ENCODE measurements at regions not wholly inside any gene's neighbourhood (a gene's known extent, or its start where the extent isn't known, plus 50 kb on each side); places are given as distances from the start of the nearest gene placed in this dataset.

GRCh38 chr2:16224298-16225045, 284.1 kb downstream of the MYCN start:
- Histone ChIP-seq H3K4me3 (replicated peaks; ENCODE audit: low read depth, low read length) (no peak overlapping the region), H3K27me3 (replicated peaks; ENCODE audit: control insufficient read depth, insufficient read depth, low read length) (no peaks in the 10 kb centered on the region; the same call in 1 of the 2 replicates), H3K36me3 (ENCODE audit: control insufficient read depth, insufficient read depth, low read length) (no peaks in the 10 kb centered on the region)
- TF ChIP-seq CTCF (IDR thresholded peaks at IDR 0.05; ENCODE audit: insufficient read depth, low read length, poor library complexity, severe bottlenecking): no peak
- no peak for DNase-seq (ENCODE audit: extremely low read depth, insufficient read length)

DNA sequence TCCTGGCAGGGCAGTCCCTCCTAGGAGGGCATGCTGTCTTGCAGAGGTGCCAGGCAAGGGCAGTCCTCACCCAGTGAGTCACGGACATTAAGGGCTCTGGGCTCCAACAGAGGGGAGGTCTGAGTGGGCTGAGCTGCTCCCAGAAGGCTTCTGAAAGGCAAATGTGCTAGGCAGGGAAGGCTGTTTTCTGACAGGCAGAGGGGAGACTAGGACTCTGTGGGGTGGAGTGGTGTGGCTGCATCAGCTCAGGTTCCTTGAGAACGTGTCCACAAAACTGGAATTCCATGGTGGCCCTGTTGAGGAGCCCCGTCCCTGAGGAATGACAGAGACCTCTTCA, 283.5 kb downstream of the MYCN start:
- no peak for DNase-seq (ENCODE audit: extremely low read depth, insufficient read length)
- TF ChIP-seq CTCF (IDR thresholded peaks at IDR 0.05; ENCODE audit: insufficient read depth, low read length, poor library complexity, severe bottlenecking): no peak
- Histone ChIP-seq H3K27me3 (replicated peaks; ENCODE audit: control insufficient read depth, insufficient read depth, low read length) (no peaks in the 10 kb centered on the region; the same call in 1 of the 2 replicates), H3K36me3 (ENCODE audit: control insufficient read depth, insufficient read depth, low read length) (no peaks in the 10 kb centered on the region), H3K4me3 (replicated peaks; ENCODE audit: low read depth, low read length) (no peak overlapping the region)

- TF ChIP-seq CTCF (IDR thresholded peaks at IDR 0.05; ENCODE audit: insufficient read depth, low read length, poor library complexity, severe bottlenecking): no peak
These were observed 283.0 kb downstream of the MYCN start for GRCh38 chr2:16223161-16223840.

DNA sequence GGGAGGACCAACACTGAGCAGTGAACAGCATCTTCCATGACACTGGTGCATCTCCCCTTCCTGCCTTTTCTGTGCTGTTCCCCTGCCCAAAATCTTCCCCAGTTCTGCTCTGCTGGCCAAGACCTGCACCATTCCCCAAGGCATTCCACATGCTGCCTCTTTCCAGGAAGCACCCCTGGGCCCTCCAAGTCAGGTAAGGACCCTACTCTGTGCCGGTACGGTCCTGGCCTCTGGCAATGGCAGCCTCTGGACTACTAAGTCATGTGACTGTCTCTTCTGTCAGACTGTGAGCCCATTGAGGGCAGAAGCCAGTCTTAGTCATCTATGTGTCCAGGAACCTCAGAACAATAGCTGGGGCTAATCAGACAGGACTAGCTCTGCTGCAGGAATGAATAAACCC, 282.0 kb downstream of the MYCN start:
- Histone ChIP-seq H3K36me3 (ENCODE audit: control insufficient read depth, insufficient read depth, low read length) (no peaks in the 10 kb centered on the region), H3K27me3 (replicated peaks; ENCODE audit: control insufficient read depth, insufficient read depth, low read length) (no peaks in the 10 kb centered on the region; the same call in 1 of the 2 replicates), H3K4me3 (replicated peaks; ENCODE audit: low read depth, low read length) (no peak overlapping the region)
- TF ChIP-seq CTCF (IDR thresholded peaks at IDR 0.05; ENCODE audit: insufficient read depth, low read length, poor library complexity, severe bottlenecking): no peak
- no peak for DNase-seq (ENCODE audit: extremely low read depth, insufficient read length)

More at GRCh38 chr2:16223161-16223840, 283.0 kb downstream of the MYCN start:
- no peak for DNase-seq (ENCODE audit: extremely low read depth, insufficient read length)
- H3K36me3 ChIP-seq (ENCODE audit: control insufficient read depth, insufficient read depth, low read length): no peaks in the 10 kb centered on the region
- no peak overlapping the region for H3K4me3 ChIP-seq (replicated peaks; ENCODE audit: low read depth, low read length)
- no peaks in the 10 kb centered on the region; the same call in 1 of the 2 replicates for H3K27me3 ChIP-seq (replicated peaks; ENCODE audit: control insufficient read depth, insufficient read depth, low read length)

GRCh38 chr2:16221461-16222010, 281.2 kb downstream of the MYCN start:
- no peaks in the 10 kb centered on the region for H3K36me3 ChIP-seq (ENCODE audit: control insufficient read depth, insufficient read depth, low read length)
- TF ChIP-seq CTCF (IDR thresholded peaks at IDR 0.05; ENCODE audit: insufficient read depth, low read length, poor library complexity, severe bottlenecking): no peak
- no peak for DNase-seq (ENCODE audit: extremely low read depth, insufficient read length)
- no peak overlapping the region for H3K4me3 ChIP-seq (replicated peaks; ENCODE audit: low read depth, low read length)
- no peaks in the 10 kb centered on the region; the same call in 1 of the 2 replicates for H3K27me3 ChIP-seq (replicated peaks; ENCODE audit: control insufficient read depth, insufficient read depth, low read length)
